DMS 273 treated with DMSO at 0.1 percent for 48 hours (cell line): ENCODE measurements at regions not wholly inside any gene's neighbourhood (a gene's known extent, or its start where the extent isn't known, plus 50 kb on each side); places are given as distances from the start of the nearest gene placed in this dataset.

Experiments used
- DNase-seq: peaks from one replicate; lab custom pipeline; 2025; lab: John Stamatoyannopoulos, UW

- no peak for DNase-seq
Observed at GRCh38 chrX:15983034-15983433, 128.4 kb upstream of the AP1S2 start.

- no peak for DNase-seq
Observed at GRCh38 chrX:15977644-15978043, 123.0 kb upstream of the AP1S2 start.

- DNase-seq: no peak
Observed at GRCh38 chrX:15976396-15976795, 121.8 kb upstream of the AP1S2 start.

GRCh38 chrX:15973946-15974345 is 119.3 kb upstream of the AP1S2 start:
- no peak for DNase-seq

GRCh38 chrX:15973299-15973698 is 118.7 kb upstream of the AP1S2 start:
- DNase-seq: no peak

- DNase-seq: no peak
Observed at GRCh38 chrX:15971696-15972095, 117.1 kb upstream of the AP1S2 start.

GRCh38 chrX:15963858-15964257 is 109.2 kb upstream of the AP1S2 start:
- no peak for DNase-seq

GRCh38 chrX:15960237-15960636 is 105.6 kb upstream of the AP1S2 start:
- no peak for DNase-seq

- DNase-seq: no peak
Observed at GRCh38 chrX:15956681-15957080, 102.1 kb upstream of the AP1S2 start.

- DNase-seq: no peak
Observed at GRCh38 chrX:15953801-15954200, 99.2 kb upstream of the AP1S2 start.

GRCh38 chrX:15952212-15952611 is 97.6 kb upstream of the AP1S2 start:
- no peak for DNase-seq

- DNase-seq: no peak
Observed at GRCh38 chrX:15948318-15948660, 93.7 kb upstream of the AP1S2 start.

GRCh38 chrX:15947648-15948317 is 93.2 kb upstream of the AP1S2 start:
- DNase-seq: no peak

- no peak for DNase-seq
Observed at GRCh38 chrX:15946783-15947580, 92.4 kb upstream of the AP1S2 start.

- no peak for DNase-seq
Observed at GRCh38 chrX:15943391-15943790, 88.8 kb upstream of the AP1S2 start.

- DNase-seq: no peak
Observed at GRCh38 chrX:15942307-15942706, 87.7 kb upstream of the AP1S2 start.

GRCh38 chrX:15939737-15940136 is 85.1 kb upstream of the AP1S2 start:
- DNase-seq: no peak

- no peak for DNase-seq
Observed at GRCh38 chrX:15938072-15938471, 83.5 kb upstream of the AP1S2 start.

- DNase-seq: no peak
Observed at GRCh38 chrX:15931362-15931761, 76.7 kb upstream of the AP1S2 start.

- DNase-seq: no peak
Observed at GRCh38 chrX:15930585-15930984, 76.0 kb upstream of the AP1S2 start.

GRCh38 chrX:15929194-15929593 is 74.6 kb upstream of the AP1S2 start:
- no peak for DNase-seq

GRCh38 chrX:15926622-15927021 is 72.0 kb upstream of the AP1S2 start:
- no peak for DNase-seq

- DNase-seq: no peak
Observed at GRCh38 chrX:15918003-15918402, 63.4 kb upstream of the AP1S2 start.

GRCh38 chrX:15916704-15917084 is 62.1 kb upstream of the AP1S2 start:
- DNase-seq: no peak
